H1 (cell line): ENCODE measurements at regions not wholly inside any gene's neighbourhood (a gene's known extent, or its start where the extent isn't known, plus 50 kb on each side); places are given as distances from the start of the nearest gene placed in this dataset.

Experiments
- CHD7 ChIP-seq: fragments of 300-600 bp; sonication (generic); IDR thresholded peaks from 2 replicates; pipeline ENCODE4 v1.7.1; 2012; ENCODE audit warnings: low read length, moderate library complexity, mild to moderate bottlenecking, inconsistent platforms; ENCODE audit not compliant: insufficient replicate concordance
- CTBP2 ChIP-seq: IDR thresholded peaks from 2 replicates; pipeline ENCODE4 v1.7.0; 2011; ENCODE audit warnings: borderline replicate concordance, mild to moderate bottlenecking, moderate library complexity, mixed read lengths, low read length; ENCODE audit not compliant: insufficient read depth, insufficient read length
- CTCF ChIP-seq, 3 experiments: IDR thresholded peaks; 1 replicate in 2 of 3; 2 replicates in 1 of 3; pipeline versions ENCODE4 v1.5.1 to v1.6.1; 2011; ENCODE audit warnings: low read length in 3 of 3, mild to moderate bottlenecking in 3 of 3, inconsistent platforms in 2 of 3, low read depth in 1 of 3, moderate library complexity in 1 of 3; ENCODE audit not compliant: insufficient read depth in 1 of 3; ENCODE audit errors: control extremely low read depth in 1 of 3
- KDM1A ChIP-seq: fragments of 200-600, 300-600 bp; sonication (generic); IDR thresholded peaks from 2 replicates; pipeline ENCODE4 v1.7.1; 2016; ENCODE audit warnings: mild to moderate bottlenecking, low read length, borderline replicate concordance
- RAD21 ChIP-seq, 2 experiments: IDR thresholded peaks in 1 of 2; conservative IDR thresholded peaks in 1 of 2; 2 replicates each; pipeline ENCODE4 v1.6.1; 2011; ENCODE audit warnings: low read depth in 2 of 2, low read length in 2 of 2, improper control_type of control experiment in 1 of 2, inconsistent platforms in 1 of 2, mild to moderate bottlenecking in 1 of 2, moderate library complexity in 1 of 2
- SP2 ChIP-seq: IDR thresholded peaks from 2 replicates; pipeline ENCODE4 v1.6.1; 2012; ENCODE audit warnings: mild to moderate bottlenecking, low read length, inconsistent platforms

GRCh38 chr14:104433401-104434213 is 146.0 kb upstream of the C14orf180 start (continued):
- TF ChIP-seq CHD7 (no peak), CTBP2 (no peak), CTCF (IDR thresholded peaks at IDR 0.05; ENCODE audit: control extremely low read depth in 1 of 3, insufficient read depth in 1 of 3, low read depth in 1 of 3, low read length in 3 of 3) (peak in 2 of 3 experiments; percentile 18 to 22; a peak in 2 of 4 replicates), KDM1A (no peak), SP2 (no peak), RAD21 (IDR thresholded peaks at IDR 0.05 in 1 of 2, conservative IDR thresholded peaks at IDR 0.05 in 1 of 2; ENCODE audit: low read depth in 2 of 2, low read length in 2 of 2) (peak; percentile 31 to 56; a peak in 3 of 4 replicates)
